HG02981 (cell line): ENCODE measurements at regions not wholly inside any gene's neighbourhood (a gene's known extent, or its start where the extent isn't known, plus 50 kb on each side); places are given as distances from the start of the nearest gene placed in this dataset.
A peak's percentile ranks its signal among the peaks of the same experiment; 100 is the strongest.

Source experiments
- ATAC-seq: cut with Tn5 transposase; IDR thresholded peaks from one replicate; pipeline ENCODE4 v1.9.1; 2021; ENCODE audit warnings: mild to moderate bottlenecking, moderate library complexity; ENCODE audit not compliant: unreplicated experiment

DNA sequence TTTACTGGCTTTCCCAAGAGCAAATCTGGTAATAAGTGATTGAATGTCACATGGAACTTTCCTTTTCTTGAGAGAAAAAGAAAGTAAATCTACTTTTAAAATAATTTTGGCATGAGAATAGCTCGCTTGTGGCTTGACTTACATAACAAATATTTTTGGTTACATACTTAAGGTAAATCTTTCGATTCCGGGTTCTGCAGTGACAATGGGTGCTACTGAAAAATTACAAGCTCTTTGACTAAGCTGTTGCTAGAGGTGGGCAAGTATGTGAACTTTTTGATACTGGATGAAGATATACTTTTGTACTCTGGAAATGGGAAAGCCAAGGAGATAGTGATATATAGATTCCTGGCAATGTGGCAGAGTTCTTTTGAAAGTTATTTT is 51.9 kb upstream of the OTOL1 start:
- ATAC-seq, result no peak

DNA sequence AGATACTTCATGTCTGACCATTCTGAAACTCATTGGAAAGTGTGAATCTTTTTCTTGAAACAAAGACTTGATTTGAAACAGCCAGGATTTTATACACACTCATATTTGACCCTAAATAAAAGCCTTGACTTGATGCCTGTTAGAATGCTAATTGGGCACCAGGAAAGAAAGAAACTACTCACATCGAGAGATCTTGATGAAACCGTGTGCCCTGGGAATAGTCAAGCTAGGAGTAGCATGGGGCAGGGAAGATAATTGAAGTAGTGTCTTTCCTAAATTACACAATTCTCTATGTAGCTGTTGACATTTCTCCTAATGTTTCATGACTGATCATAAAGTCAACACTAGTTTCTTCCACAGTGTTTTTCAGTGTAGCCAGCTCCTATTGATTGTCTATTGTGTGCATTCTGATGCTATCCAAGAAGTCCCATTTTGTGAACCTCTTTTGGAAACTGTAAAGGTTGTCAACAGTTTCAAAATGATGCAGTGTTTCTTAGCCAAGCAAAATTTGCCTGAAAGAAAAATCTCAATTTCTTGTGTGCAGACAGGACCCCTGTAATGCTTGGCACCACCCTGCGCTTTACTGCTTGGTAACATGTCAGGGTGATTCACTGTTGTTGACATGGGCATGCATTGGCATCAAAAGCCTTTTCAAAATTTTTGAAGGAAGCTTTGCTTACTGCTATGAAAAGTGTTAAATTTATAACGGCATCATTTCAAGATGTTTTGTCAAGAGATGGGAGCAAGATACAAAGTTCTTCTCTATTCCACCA is 52.5 kb upstream of the OTOL1 start:
- no peak for ATAC-seq

DNA sequence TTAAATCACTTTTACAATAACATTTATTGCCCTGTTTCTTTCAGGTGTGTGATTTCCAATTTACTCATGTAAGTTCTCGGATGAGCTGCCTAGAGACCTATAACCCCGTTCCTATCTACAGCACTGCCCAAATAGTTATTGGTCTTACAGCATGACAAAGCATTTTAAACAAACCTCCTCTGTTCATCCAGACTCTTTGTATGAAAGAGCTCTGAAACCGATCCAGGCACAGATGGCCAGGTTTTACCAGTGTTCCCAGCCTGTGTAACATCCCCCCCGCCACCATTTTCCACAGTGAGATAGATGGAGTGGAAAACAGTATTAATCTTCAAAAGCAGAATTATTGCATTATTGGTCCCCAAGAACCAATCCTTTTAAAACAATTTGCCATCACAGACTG is 59.0 kb upstream of the SPTSSB start:
- no peak for ATAC-seq

DNA sequence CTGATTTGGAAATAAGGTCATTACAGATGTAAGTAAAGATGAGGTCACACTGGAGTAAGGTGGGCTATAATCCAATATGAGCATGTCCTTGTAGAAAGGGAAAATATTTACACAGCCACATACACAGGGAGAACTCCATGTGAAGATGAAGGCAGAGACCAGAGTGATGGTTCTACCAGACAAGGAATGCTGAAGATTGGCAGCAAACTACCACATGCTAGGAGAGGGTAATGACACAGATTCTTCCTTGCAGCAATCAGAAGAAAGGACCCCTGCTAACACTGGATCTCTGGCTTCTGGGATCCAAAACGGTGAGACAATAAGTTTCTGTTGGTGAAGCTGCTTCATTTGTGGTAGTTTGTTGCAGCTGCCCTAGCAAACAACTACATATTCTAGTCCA is 56.0 kb upstream of the SPTSSB start:
- ATAC-seq, result no peak

DNA sequence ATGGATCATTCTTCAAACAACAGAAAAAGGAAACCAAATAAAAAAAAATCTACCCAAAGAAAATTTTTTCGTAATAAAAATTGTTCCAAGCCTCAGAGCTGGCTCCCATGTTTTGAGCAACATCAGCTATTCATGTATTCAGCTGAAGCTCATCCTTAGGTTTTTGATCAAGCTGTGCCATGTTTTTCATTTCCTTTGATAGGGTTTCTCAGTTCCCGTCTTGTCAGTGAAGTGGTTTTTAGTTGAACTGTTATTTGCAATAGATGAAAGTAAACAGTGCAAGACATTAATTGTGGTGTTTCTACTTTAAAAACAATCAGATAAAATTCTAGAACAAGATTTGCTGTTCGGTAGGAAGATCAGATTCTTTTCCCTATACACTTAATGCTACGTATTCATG is 55.4 kb upstream of the SPTSSB start:
- no peak for ATAC-seq

DNA sequence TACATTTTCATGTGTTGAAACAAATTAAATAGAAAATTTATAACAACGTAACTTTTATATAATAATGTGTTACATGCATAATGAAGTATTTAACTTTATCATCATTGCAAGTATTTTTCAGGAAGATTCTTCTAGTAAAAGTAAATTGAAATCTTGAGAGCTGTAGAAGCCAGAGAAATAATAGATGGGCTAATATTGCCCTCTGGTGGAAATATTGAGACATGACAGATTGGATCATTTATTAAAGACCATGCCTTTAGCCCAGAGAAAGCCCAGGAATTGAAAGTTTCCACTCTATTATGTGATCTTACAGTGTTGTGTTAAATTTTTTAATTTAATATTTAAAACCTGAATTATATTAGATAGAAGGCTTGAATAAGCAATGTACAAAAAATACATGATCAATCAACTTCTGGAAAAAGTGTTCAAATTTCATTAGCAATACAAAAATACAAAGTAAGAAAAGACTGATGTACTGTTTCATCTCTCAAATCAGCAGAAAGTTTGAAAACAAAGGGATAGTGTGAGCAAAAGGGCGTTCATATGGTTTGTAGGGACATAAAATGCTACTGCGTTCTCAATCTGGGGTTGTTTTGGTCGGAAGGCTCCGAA is 52.7 kb upstream of the SPTSSB start:
- ATAC-seq, result peak; percentile 66

DNA sequence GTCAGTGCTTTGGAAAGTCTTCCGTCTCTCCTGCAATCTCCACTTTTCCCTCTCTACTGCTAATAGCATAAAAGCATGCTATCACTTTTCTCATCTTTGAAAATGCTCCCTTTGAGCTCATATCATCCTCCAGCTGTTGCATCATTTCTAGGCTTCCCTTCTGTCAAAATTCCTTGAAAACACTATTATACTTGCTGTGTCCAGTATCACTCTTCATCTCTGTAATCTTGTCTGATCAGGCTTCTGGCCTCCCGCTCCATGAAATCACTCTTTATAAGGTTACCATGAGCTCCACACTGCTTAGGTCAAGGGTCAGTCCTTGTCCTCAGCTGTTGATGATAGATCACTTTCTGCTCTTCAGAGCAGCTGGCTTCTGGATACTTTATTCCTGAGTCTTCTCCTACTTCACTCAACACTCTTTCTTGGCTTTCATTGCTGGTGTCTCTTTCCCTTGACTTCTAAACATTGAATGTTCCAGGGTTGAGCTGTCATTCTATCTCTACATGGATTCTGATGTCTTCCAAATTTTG is 50.9 kb upstream of the SPTSSB start:
- no peak for ATAC-seq
